ENCODE measurements at regions not wholly inside any gene's neighbourhood (a gene's known extent, or its start where the extent isn't known, plus 50 kb on each side); places are given as distances from the start of the nearest gene placed in this dataset.

GRCh38 chr2:21486445-21486844 is 362.7 kb downstream of the TDRD15 start:
- ATAC-seq (replicated peaks in 6 of 8) = peak in 1 of 8 experiments; percentile 57
- no peaks in the 10 kb centered on the region for H3K4me1 ChIP-seq (replicated peaks in 1 of 2)
- no peak overlapping the region for H3K27ac ChIP-seq
- WGBS, 10 experiments = 0 to 100% (median 63%) methylated on average over 1 to 2 of the region's 2 CpGs; no CpG with 5 or more reads in 1 of the 10 experiments
- H3K4me3 ChIP-seq = no peak overlapping the region
- in situ Hi-C loops (cut with MboI; ENCODE audit: low pct_unique_long_range_greater_than_20kb in 2 of 9, low sequenced_read_pairs in 9 of 9, unreplicated experiment in 9 of 9) = no loop called here

GRCh38 chr2:21489080-21489479 is 365.3 kb downstream of the TDRD15 start:
- 14 to 100% (median 62%) methylated on average over 1 to 3 of the region's 3 CpGs for WGBS, 10 experiments
- no peak for ATAC-seq (replicated peaks in 6 of 8)
- H3K4me1 ChIP-seq (replicated peaks in 1 of 2) = no peaks in the 10 kb centered on the region
- H3K4me3 ChIP-seq = no peak overlapping the region
- in situ Hi-C loops (cut with MboI; ENCODE audit: low pct_unique_long_range_greater_than_20kb in 2 of 9, low sequenced_read_pairs in 9 of 9, unreplicated experiment in 9 of 9) = no loop called here
- no peak overlapping the region for H3K27ac ChIP-seq

GRCh38 chr2:21498016-21498415 is 374.2 kb downstream of the TDRD15 start:
- ATAC-seq (replicated peaks in 6 of 8) = peak in 1 of 8 experiments; percentile 13
- in situ Hi-C loops (cut with MboI; ENCODE audit: low pct_unique_long_range_greater_than_20kb in 2 of 9, low sequenced_read_pairs in 9 of 9, unreplicated experiment in 9 of 9) = no loop called here
- H3K27ac ChIP-seq = no peak overlapping the region
- peaks cover 0 to 4% of the 10 kb centered on the region in 2 donors for H3K4me1 ChIP-seq (replicated peaks in 1 of 2)
- 0 to 70% (median 30%) methylated on average over 1 to 4 of the region's 4 CpGs for WGBS, 10 experiments
- no peak overlapping the region for H3K4me3 ChIP-seq

- WGBS, 10 experiments = 10 to 100% (median 86%) methylated on average over 1 to 4 of the region's 4 CpGs; no CpG with 5 or more reads in 1 of the 10 experiments
- Histone ChIP-seq H3K4me3 (no peak overlapping the region), H3K27ac (no peak overlapping the region), H3K4me1 (replicated peaks in 1 of 2) (peaks cover 0 to 4% of the 10 kb centered on the region in 2 donors)
- peak in 1 of 8 experiments; percentile 31 for ATAC-seq (replicated peaks in 6 of 8)
- in situ Hi-C loops (cut with MboI; ENCODE audit: low pct_unique_long_range_greater_than_20kb in 2 of 9, low sequenced_read_pairs in 9 of 9, unreplicated experiment in 9 of 9) = no loop called here
Observed at GRCh38 chr2:21500401-21500945, 376.7 kb downstream of the TDRD15 start.

GRCh38 chr2:21501376-21502027 is 377.7 kb downstream of the TDRD15 start:
- no peak for ATAC-seq (replicated peaks in 6 of 8)
- WGBS, 10 experiments = 0 to 100% (median 67%) methylated on average over 1 to 4 of the region's 5 CpGs; no CpG with 5 or more reads in 1 of the 10 experiments
- H3K4me3 ChIP-seq = no peak overlapping the region
- in situ Hi-C loops (cut with MboI; ENCODE audit: low pct_unique_long_range_greater_than_20kb in 2 of 9, low sequenced_read_pairs in 9 of 9, unreplicated experiment in 9 of 9) = no loop called here
- H3K4me1 ChIP-seq (replicated peaks in 1 of 2) = peaks cover 0 to 4% of the 10 kb centered on the region in 2 donors
- H3K27ac ChIP-seq = no peak overlapping the region

GRCh38 chr2:21515903-21516302 is 392.1 kb downstream of the TDRD15 start:
- peaks cover 14 to 24% of the 10 kb centered on the region in 2 donors for H3K4me1 ChIP-seq (replicated peaks in 1 of 2)
- peak in 5 of 8 experiments; percentile 27 to 91 (median 62) for ATAC-seq (replicated peaks in 6 of 8)
- 0 to 100% (median 35%) methylated on average over 1 of the region's 1 CpG; no CpG with 5 or more reads in 4 of the 10 experiments for WGBS, 10 experiments
- no peak overlapping the region for H3K27ac ChIP-seq
- in situ Hi-C loops (cut with MboI; ENCODE audit: low pct_unique_long_range_greater_than_20kb in 2 of 9, low sequenced_read_pairs in 9 of 9, unreplicated experiment in 9 of 9) = no loop called here
- no peak overlapping the region for H3K4me3 ChIP-seq

- H3K27ac ChIP-seq = no peak overlapping the region
- peak in 5 of 8 experiments; percentile 75 to 99 (median 92) for ATAC-seq (replicated peaks in 6 of 8)
Observed at GRCh38 chr2:21519412-21519811, 395.6 kb downstream of the TDRD15 start.

GRCh38 chr2:21519821-21520220 is 396.1 kb downstream of the TDRD15 start:
- Histone ChIP-seq H3K4me3 (no peak overlapping the region), H3K4me1 (replicated peaks in 1 of 2) (peaks cover 14 to 24% of the 10 kb centered on the region in 2 donors), H3K27ac (no peak overlapping the region)
- in situ Hi-C loops (cut with MboI; ENCODE audit: low pct_unique_long_range_greater_than_20kb in 2 of 9, low sequenced_read_pairs in 9 of 9, unreplicated experiment in 9 of 9) = no loop called here
- WGBS, 10 experiments = 0 to 93% (median 68%) methylated on average over 1 to 3 of the region's 4 CpGs
- ATAC-seq (replicated peaks in 6 of 8) = no peak

More at GRCh38 chr2:21519412-21519811, 395.6 kb downstream of the TDRD15 start:
- peaks cover 14 to 24% of the 10 kb centered on the region in 2 donors for H3K4me1 ChIP-seq (replicated peaks in 1 of 2)
- in situ Hi-C loops (cut with MboI; ENCODE audit: low pct_unique_long_range_greater_than_20kb in 2 of 9, low sequenced_read_pairs in 9 of 9, unreplicated experiment in 9 of 9) = no loop called here
- no peak overlapping the region for H3K4me3 ChIP-seq
- 0 to 50% (median 30%) methylated on average over 1 of the region's 1 CpG; no CpG with 5 or more reads in 4 of the 10 experiments for WGBS, 10 experiments

GRCh38 chr2:21535826-21536225 is 412.1 kb downstream of the TDRD15 start:
- H3K4me3 ChIP-seq = no peak overlapping the region
- 0 to 80% (median 45%) methylated on average over 1 to 3 of the region's 4 CpGs; no CpG with 5 or more reads in 2 of the 10 experiments for WGBS, 10 experiments
- no peak for ATAC-seq (replicated peaks in 6 of 8)
- in situ Hi-C loops (cut with MboI; ENCODE audit: low pct_unique_long_range_greater_than_20kb in 2 of 9, low sequenced_read_pairs in 9 of 9, unreplicated experiment in 9 of 9) = no loop called here
- no peak overlapping the region for H3K27ac ChIP-seq
- H3K4me1 ChIP-seq (replicated peaks in 1 of 2) = no peaks in the 10 kb centered on the region

- H3K4me1 ChIP-seq (replicated peaks in 1 of 2) = no peaks in the 10 kb centered on the region
- ATAC-seq (replicated peaks in 6 of 8) = peak in 2 of 8 experiments; percentile 59 to 73
- WGBS, 10 experiments = 0 to 80% (median 29%) methylated on average over 1 to 2 of the region's 2 CpGs; no CpG with 5 or more reads in 1 of the 10 experiments
- in situ Hi-C loops (cut with MboI; ENCODE audit: low pct_unique_long_range_greater_than_20kb in 2 of 9, low sequenced_read_pairs in 9 of 9, unreplicated experiment in 9 of 9) = no loop called here
- H3K27ac ChIP-seq = no peak overlapping the region
- no peak overlapping the region for H3K4me3 ChIP-seq
Observed at GRCh38 chr2:21539685-21540084, 415.9 kb downstream of the TDRD15 start.

GRCh38 chr2:21543630-21544029 is 419.9 kb downstream of the TDRD15 start:
- Histone ChIP-seq H3K4me1 (replicated peaks in 1 of 2) (peaks cover 0 to 7% of the 10 kb centered on the region in 2 donors), H3K4me3 (no peak overlapping the region), H3K27ac (no peak overlapping the region)
- no peak for ATAC-seq (replicated peaks in 6 of 8)
- in situ Hi-C loops (cut with MboI; ENCODE audit: low pct_unique_long_range_greater_than_20kb in 2 of 9, low sequenced_read_pairs in 9 of 9, unreplicated experiment in 9 of 9) = no loop called here
- 0 to 87% (median 29%) methylated on average over 1 to 2 of the region's 2 CpGs; no CpG with 5 or more reads in 3 of the 10 experiments for WGBS, 10 experiments

- 7 to 92% (median 75%) methylated on average over 1 to 3 of the region's 3 CpGs; no CpG with 5 or more reads in 1 of the 10 experiments for WGBS, 10 experiments
- in situ Hi-C loops (cut with MboI; ENCODE audit: low pct_unique_long_range_greater_than_20kb in 2 of 9, low sequenced_read_pairs in 9 of 9, unreplicated experiment in 9 of 9) = no loop called here
- no peak for ATAC-seq (replicated peaks in 6 of 8)
- H3K4me3 ChIP-seq = no peak overlapping the region
- peaks cover 0 to 7% of the 10 kb centered on the region in 2 donors for H3K4me1 ChIP-seq (replicated peaks in 1 of 2)
- no peak overlapping the region for H3K27ac ChIP-seq
Observed at GRCh38 chr2:21544392-21544791, 420.6 kb downstream of the TDRD15 start.

- ATAC-seq (replicated peaks in 6 of 8) = no peak
- in situ Hi-C loops (cut with MboI; ENCODE audit: low pct_unique_long_range_greater_than_20kb in 2 of 9, low sequenced_read_pairs in 9 of 9, unreplicated experiment in 9 of 9) = no loop called here
- H3K27ac ChIP-seq = no peak overlapping the region
- H3K4me3 ChIP-seq = no peak overlapping the region
- peaks cover 0 to 12% of the 10 kb centered on the region in 2 donors for H3K4me1 ChIP-seq (replicated peaks in 1 of 2)
Observed at GRCh38 chr2:21552981-21553380, 429.2 kb downstream of the TDRD15 start.

Data from motor neuron (in vitro differentiated cells).